Astrocyte (in vitro differentiated cells and primary cell): ENCODE measurements at regions not wholly inside any gene's neighbourhood (a gene's known extent, or its start where the extent isn't known, plus 50 kb on each side); places are given as distances from the start of the nearest gene placed in this dataset.

Source experiments
- DNase-seq: peaks from one replicate; pipeline ENCODE4 v3.0.0-alpha.2; 2010; ENCODE audit warnings: low read depth
- FAIRE-seq: peaks from 2 replicates; lab custom pipeline; 2011; peaks lifted over from hg19 to GRCh38; lab: Jason Lieb, UNC
- H2AFZ ChIP-seq: 2 replicates; pipeline ENCODE4 v1.6.0; 2012; ENCODE audit warnings: low read depth, low read length, inconsistent platforms
- H3K27ac ChIP-seq: 2 replicates; pipeline ENCODE4 v1.5.1; 2011; ENCODE audit warnings: low read depth, low read length, inconsistent platforms
- H3K27me3 ChIP-seq: 2 replicates; pipeline ENCODE4 v1.6.0; 2011; ENCODE audit warnings: low read length, inconsistent platforms; ENCODE audit not compliant: insufficient read depth
- H3K36me3 ChIP-seq: 2 replicates; pipeline ENCODE4 v1.5.1; 2011; ENCODE audit warnings: low read length, inconsistent platforms; ENCODE audit not compliant: insufficient read depth
- H3K4me1 ChIP-seq: 2 replicates; pipeline ENCODE4 v1.5.1; 2011; ENCODE audit warnings: low read length, inconsistent platforms; ENCODE audit not compliant: insufficient read depth
- H3K4me2 ChIP-seq: 2 replicates; pipeline ENCODE4 v1.6.0; 2012; ENCODE audit warnings: low read length, inconsistent platforms
- H3K4me3 ChIP-seq: 2 replicates; pipeline ENCODE4 v1.5.1; 2011; ENCODE audit warnings: low read depth, mild to moderate bottlenecking, low read length, inconsistent platforms; ENCODE audit not compliant: insufficient read depth
- H3K79me2 ChIP-seq: 2 replicates; pipeline ENCODE4 v1.6.0; 2012; ENCODE audit warnings: mild to moderate bottlenecking, low read length, inconsistent platforms; ENCODE audit not compliant: insufficient read depth
- H3K9ac ChIP-seq: 2 replicates; pipeline ENCODE4 v1.6.0; 2012; ENCODE audit warnings: mild to moderate bottlenecking, low read length, inconsistent platforms
- H3K9me3 ChIP-seq: 2 replicates; pipeline ENCODE4 v1.5.1; 2012; ENCODE audit warnings: low read depth, mild to moderate bottlenecking, low read length, inconsistent platforms; ENCODE audit not compliant: insufficient read depth
- H4K20me1 ChIP-seq: 2 replicates; pipeline ENCODE4 v1.6.0; 2012; ENCODE audit warnings: low read length, inconsistent platforms; ENCODE audit not compliant: insufficient read depth
- H3K27ac Mint-ChIP-seq: one replicate; pipeline ENCODE4 v1.8.0; 2021; ENCODE audit warnings: mild to moderate bottlenecking, mixed read lengths; ENCODE audit not compliant: unreplicated experiment
- H3K27me3 Mint-ChIP-seq: one replicate; pipeline ENCODE4 v1.8.0; 2021; ENCODE audit warnings: low read depth, mixed read lengths; ENCODE audit not compliant: unreplicated experiment
- H3K36me3 Mint-ChIP-seq: one replicate; pipeline ENCODE4 v1.8.0; 2021; ENCODE audit warnings: low read depth, mixed read lengths; ENCODE audit not compliant: unreplicated experiment
- H3K4me1 Mint-ChIP-seq: one replicate; pipeline ENCODE4 v1.8.0; 2021; ENCODE audit warnings: low read depth, mixed read lengths; ENCODE audit not compliant: unreplicated experiment
- H3K4me3 Mint-ChIP-seq: one replicate; pipeline ENCODE4 v1.8.0; 2021; ENCODE audit warnings: mild to moderate bottlenecking, moderate library complexity, mixed read lengths; ENCODE audit not compliant: unreplicated experiment
- H3K9me3 Mint-ChIP-seq: one replicate; pipeline ENCODE4 v1.8.0; 2021; ENCODE audit warnings: mild to moderate bottlenecking, mixed read lengths; ENCODE audit not compliant: unreplicated experiment
- EZH2 ChIP-seq: IDR thresholded peaks from 2 replicates; pipeline ENCODE4 v1.6.1; 2012; ENCODE audit warnings: mild to moderate bottlenecking, low read length, inconsistent platforms; ENCODE audit not compliant: insufficient read depth
- TF ChIP-seq, protein P1 (sequence below): IDR thresholded peaks from 2 replicates; pipeline ENCODE4 v1.5.1; 2011; ENCODE audit warnings: low read depth, mild to moderate bottlenecking, inconsistent platforms, low read length, moderate library complexity; ENCODE audit not compliant: insufficient read depth

DNA sequence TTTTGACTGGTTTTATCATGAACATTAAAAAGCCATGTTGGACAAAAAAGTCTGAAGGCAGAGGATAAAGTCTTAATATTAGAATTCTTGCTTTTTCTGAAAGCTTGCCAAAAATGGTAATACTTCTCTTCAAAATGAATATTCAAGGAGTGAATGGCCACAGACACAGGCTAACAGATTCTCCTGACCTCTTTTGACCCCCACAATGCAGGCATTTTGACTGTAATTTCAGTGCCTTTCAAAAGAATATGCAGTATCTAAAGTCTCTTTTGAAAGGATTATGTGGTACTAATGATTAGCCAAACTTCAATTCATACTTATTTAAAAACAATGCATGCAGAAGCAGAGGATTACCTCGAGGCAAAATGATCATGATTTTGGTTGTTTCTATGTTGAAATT lies 557.8 kb upstream of the GCFC2 start:
- Histone ChIP-seq H3K4me2 (peak overlapping the region; percentile 48), H3K4me1 (no peaks in the 10 kb centered on the region), H2AFZ (no peak overlapping the region), H3K9ac (no peak overlapping the region), H3K36me3 (no peaks in the 10 kb centered on the region), H3K79me2 (no peaks in the 10 kb centered on the region), H3K9me3 (no peaks in the 10 kb centered on the region), H3K4me3 (no peak overlapping the region), H4K20me1 (no peaks in the 10 kb centered on the region), H3K27me3 (no peaks in the 10 kb centered on the region), H3K27ac (no peak overlapping the region)
- TF ChIP-seq EZH2: no peak
- TF ChIP-seq, protein P1, sequence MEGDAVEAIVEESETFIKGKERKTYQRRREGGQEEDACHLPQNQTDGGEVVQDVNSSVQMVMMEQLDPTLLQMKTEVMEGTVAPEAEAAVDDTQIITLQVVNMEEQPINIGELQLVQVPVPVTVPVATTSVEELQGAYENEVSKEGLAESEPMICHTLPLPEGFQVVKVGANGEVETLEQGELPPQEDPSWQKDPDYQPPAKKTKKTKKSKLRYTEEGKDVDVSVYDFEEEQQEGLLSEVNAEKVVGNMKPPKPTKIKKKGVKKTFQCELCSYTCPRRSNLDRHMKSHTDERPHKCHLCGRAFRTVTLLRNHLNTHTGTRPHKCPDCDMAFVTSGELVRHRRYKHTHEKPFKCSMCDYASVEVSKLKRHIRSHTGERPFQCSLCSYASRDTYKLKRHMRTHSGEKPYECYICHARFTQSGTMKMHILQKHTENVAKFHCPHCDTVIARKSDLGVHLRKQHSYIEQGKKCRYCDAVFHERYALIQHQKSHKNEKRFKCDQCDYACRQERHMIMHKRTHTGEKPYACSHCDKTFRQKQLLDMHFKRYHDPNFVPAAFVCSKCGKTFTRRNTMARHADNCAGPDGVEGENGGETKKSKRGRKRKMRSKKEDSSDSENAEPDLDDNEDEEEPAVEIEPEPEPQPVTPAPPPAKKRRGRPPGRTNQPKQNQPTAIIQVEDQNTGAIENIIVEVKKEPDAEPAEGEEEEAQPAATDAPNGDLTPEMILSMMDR: no peak
- Mint-ChIP-seq H3K9me3 (no peaks in the 10 kb centered on the region), H3K4me1 (peaks cover 20% of the 10 kb centered on the region), H3K27ac (no peak overlapping the region), H3K27me3 (no peaks in the 10 kb centered on the region), H3K36me3 (no peaks in the 10 kb centered on the region), H3K4me3 (no peak overlapping the region)
- DNase-seq: no peak
- FAIRE-seq: no peak

DNA sequence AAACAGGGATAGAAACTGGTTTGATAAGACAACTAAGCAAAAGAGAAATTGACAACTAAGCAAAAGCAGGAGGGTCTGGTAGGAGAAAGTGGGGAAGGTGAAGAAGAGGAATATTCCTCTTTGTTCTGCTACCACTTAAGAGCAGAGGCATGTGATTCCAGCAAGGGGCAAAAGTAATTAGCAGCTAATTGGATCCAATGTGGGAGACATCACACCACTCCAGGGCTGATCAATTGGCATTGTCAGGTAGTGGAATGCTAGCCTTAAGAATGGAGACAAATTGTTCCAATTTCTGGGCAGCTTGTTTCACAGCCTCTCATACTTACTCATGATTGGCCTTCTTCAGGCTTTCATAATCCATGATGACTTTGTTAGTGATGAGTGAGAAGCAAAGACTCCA lies 547.1 kb upstream of the GCFC2 start:
- H3K4me3 Mint-ChIP-seq: no peak overlapping the region
- H3K4me3 ChIP-seq: no peak overlapping the region

DNA sequence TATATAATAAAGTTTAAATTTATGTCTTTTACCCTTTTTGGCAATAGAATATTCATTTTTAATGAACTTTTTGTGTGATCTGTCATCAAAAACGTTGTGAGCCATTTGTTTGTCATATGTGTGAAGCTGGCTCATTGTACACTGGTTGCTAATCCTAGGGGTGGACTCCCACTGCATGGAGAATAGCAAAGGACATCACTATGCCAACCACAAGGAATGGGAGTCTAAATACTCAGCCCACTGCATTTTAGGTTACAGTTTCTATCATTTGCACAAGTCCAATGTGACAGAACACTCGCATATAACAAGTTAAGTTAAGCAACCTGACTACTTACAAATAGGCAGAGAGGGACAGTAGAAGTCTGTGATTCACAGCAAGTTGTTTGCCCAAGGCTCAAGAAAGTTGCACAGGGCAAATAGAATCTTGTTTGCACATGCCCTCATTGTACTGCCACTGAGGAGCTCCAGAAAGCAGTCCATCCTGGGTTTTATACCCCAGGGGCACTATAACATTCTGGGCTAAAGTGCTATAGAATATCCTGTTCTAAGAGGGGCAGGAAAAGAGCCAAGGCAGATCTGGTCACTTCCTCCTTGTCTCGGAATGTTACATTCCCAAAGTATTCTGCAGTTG lies 545.9 kb upstream of the GCFC2 start:
- H3K27ac Mint-ChIP-seq: no peak overlapping the region
- TF ChIP-seq EZH2: no peak
- TF ChIP-seq, protein P1: no peak
- no peaks in the 10 kb centered on the region for H4K20me1 ChIP-seq
- H3K4me1 ChIP-seq: no peaks in the 10 kb centered on the region
- no peak overlapping the region for H2AFZ ChIP-seq
- FAIRE-seq (no peak), DNase-seq (no peak)
- H3K4me1 Mint-ChIP-seq: no peaks in the 10 kb centered on the region
- no peaks in the 10 kb centered on the region for H3K27me3 Mint-ChIP-seq
- no peaks in the 10 kb centered on the region for H3K9me3 Mint-ChIP-seq
- no peaks in the 10 kb centered on the region for H3K9me3 ChIP-seq
- H3K36me3 Mint-ChIP-seq: no peaks in the 10 kb centered on the region
- H3K27me3 ChIP-seq: no peaks in the 10 kb centered on the region
- no peak overlapping the region for H3K9ac ChIP-seq
- H3K4me3 Mint-ChIP-seq: no peak overlapping the region
- H3K27ac ChIP-seq: no peak overlapping the region
- no peak overlapping the region for H3K4me2 ChIP-seq
- H3K4me3 ChIP-seq: no peak overlapping the region
- H3K36me3 ChIP-seq: no peaks in the 10 kb centered on the region
- no peaks in the 10 kb centered on the region for H3K79me2 ChIP-seq

More for the DNA sequence above, 547.1 kb upstream of the GCFC2 start:
- H3K79me2 ChIP-seq: no peaks in the 10 kb centered on the region
- H3K4me1 Mint-ChIP-seq: no peaks in the 10 kb centered on the region
- H3K36me3 Mint-ChIP-seq: no peaks in the 10 kb centered on the region
- no peaks in the 10 kb centered on the region for H4K20me1 ChIP-seq
- H3K4me1 ChIP-seq: no peaks in the 10 kb centered on the region
- no peak overlapping the region for H3K9ac ChIP-seq
- H3K9me3 ChIP-seq: no peaks in the 10 kb centered on the region
- no peak overlapping the region for H3K27ac ChIP-seq
- H2AFZ ChIP-seq: no peak overlapping the region
- FAIRE-seq (no peak), DNase-seq (no peak)
- H3K27me3 ChIP-seq: no peaks in the 10 kb centered on the region
- no peaks in the 10 kb centered on the region for H3K27me3 Mint-ChIP-seq
- H3K4me2 ChIP-seq: no peak overlapping the region
- H3K36me3 ChIP-seq: no peaks in the 10 kb centered on the region
- H3K27ac Mint-ChIP-seq: no peak overlapping the region
- TF ChIP-seq, protein P1: no peak
- no peak for TF ChIP-seq EZH2
- no peaks in the 10 kb centered on the region for H3K9me3 Mint-ChIP-seq
